Prostate gland (tissue), 2 donors: ENCODE measurements at regions not wholly inside any gene's neighbourhood (a gene's known extent, or its start where the extent isn't known, plus 50 kb on each side); places are given as distances from the start of the nearest gene placed in this dataset.
"Not testable (repeated sequence)": the region's sequence is repeated elsewhere in the genome, so short reads cannot be mapped to it uniquely, and the experiment has no call there.

ENCODE experiments used
- DNase-seq: peaks from one replicate; pipeline ENCODE4 v3.0.0-alpha.2; 2019; ENCODE audit warnings: low spot score
- H3K27ac ChIP-seq, 2 donors: fragments of 200-600 bp; sonication (generic); 2 replicates each; pipeline ENCODE4 v1.5.1; 2017 to 2019
- H3K27me3 ChIP-seq: fragments of 200-600 bp; sonication (generic); replicated peaks from 2 replicates; pipeline ENCODE4 v1.5.1; 2019; ENCODE audit not compliant: insufficient read depth
- H3K36me3 ChIP-seq, 2 donors: fragments of 200-600 bp; sonication (generic); 1 replicate in 1 of 2; 2 replicates in 1 of 2; pipeline versions ENCODE4 v1.5.1 to v1.8.1; 2017 to 2019
- H3K4me1 ChIP-seq: fragments of 200-600 bp; sonication (generic); replicated peaks from 2 replicates; pipeline ENCODE4 v1.5.1; 2019
- H3K4me3 ChIP-seq, 2 donors: fragments of 200-600 bp; sonication (generic); 2 replicates each; pipeline ENCODE4 v1.5.1; 2017 to 2019
- H3K9me3 ChIP-seq: fragments of 200-600 bp; sonication (generic); 2 replicates; pipeline ENCODE4 v1.5.1; 2017
- CTCF ChIP-seq, 4 experiments: fragments of 200-600 bp in 2 of 4; fragments of 450-650 bp in 2 of 4; sonication (generic) in 2 of 4; IDR thresholded peaks; 1 replicate in 3 of 4; 2 replicates in 1 of 4; pipeline ENCODE4 v1.5.1; 2016 to 2019; ENCODE audit warnings: antibody characterized with exemption in 4 of 4, mild to moderate bottlenecking in 2 of 4, moderate library complexity in 2 of 4
- POLR2A ChIP-seq: fragments of 450-650 bp; IDR thresholded peaks from one replicate; pipeline ENCODE4 v1.6.1; 2016; ENCODE audit warnings: antibody characterized with exemption, mild to moderate bottlenecking
- POLR2AphosphoS5 ChIP-seq: sonication (generic); formaldehyde crosslinking; IDR thresholded peaks from one replicate; pipeline ENCODE4 v1.6.1; 2017; ENCODE audit warnings: antibody characterized with exemption
- WGBS: methylation state at CpG from one replicate; pipeline ENCODE4 v1.1.5; 2018; 5-methylcytosine and 5-hydroxymethylcytosine counted together
- intact Hi-C: fragments of 100-400 bp; cut with DNase I; formaldehyde crosslinking; loops from one replicate; pipeline ENCODE4 v1.14.2; 2022

- no peak overlapping the region for H3K27ac ChIP-seq
- no peak overlapping the region for H3K4me3 ChIP-seq
- no peaks in the 10 kb centered on the region for H3K9me3 ChIP-seq
- 72% methylated on average over 4 of the region's 4 CpGs for WGBS
- intact Hi-C loops = no loop called here
- no peaks in the 10 kb centered on the region for H3K27me3 ChIP-seq
- TF ChIP-seq POLR2A (no peak), CTCF (IDR thresholded peaks at IDR 0.05) (no peak), POLR2AphosphoS5 (no peak)
- no peaks in the 10 kb centered on the region for H3K36me3 ChIP-seq
- no peak for DNase-seq
- no peaks in the 10 kb centered on the region for H3K4me1 ChIP-seq
These were observed 92.5 kb upstream of the CD82 start for GRCh38 chr11:44472916-44473315.

GRCh38 chr11:44474702-44475101 is 90.8 kb upstream of the CD82 start:
- Histone ChIP-seq H3K36me3 (no peaks in the 10 kb centered on the region), H3K9me3 (no peaks in the 10 kb centered on the region), H3K4me1 (no peaks in the 10 kb centered on the region), H3K27ac (no peak overlapping the region), H3K27me3 (no peaks in the 10 kb centered on the region), H3K4me3 (no peak overlapping the region)
- no peak for TF ChIP-seq CTCF (IDR thresholded peaks at IDR 0.05)
- TF ChIP-seq POLR2AphosphoS5 = no peak
- TF ChIP-seq POLR2A = no peak
- WGBS = 98% methylated on average over 5 of the region's 5 CpGs
- no peak for DNase-seq
- intact Hi-C loops = no loop called here

GRCh38 chr11:44475114-44475686 is 90.3 kb upstream of the CD82 start:
- H3K4me3 ChIP-seq = no peak overlapping the region
- TF ChIP-seq POLR2AphosphoS5 (no peak), POLR2A (no peak), CTCF (IDR thresholded peaks at IDR 0.05) (no peak)
- H3K4me1 ChIP-seq = no peaks in the 10 kb centered on the region
- DNase-seq = no peak
- H3K36me3 ChIP-seq = no peaks in the 10 kb centered on the region
- H3K27me3 ChIP-seq = no peaks in the 10 kb centered on the region
- intact Hi-C loops = no loop called here
- H3K9me3 ChIP-seq = no peaks in the 10 kb centered on the region
- WGBS = 60% methylated on average over 9 of the region's 10 CpGs
- no peak overlapping the region for H3K27ac ChIP-seq

- 95% methylated on average over 4 of the region's 4 CpGs for WGBS
- H3K36me3 ChIP-seq, intact Hi-C loops, H3K4me3 ChIP-seq, DNase-seq, H3K27ac ChIP-seq, H3K9me3 ChIP-seq, H3K27me3 ChIP-seq, H3K4me1 ChIP-seq: not testable (repeated sequence)
These were observed 83.1 kb upstream of the CD82 start for GRCh38 chr11:44482338-44482737.

- WGBS = 76% methylated on average over 10 of the region's 10 CpGs
- TF ChIP-seq POLR2A (no peak), CTCF (IDR thresholded peaks at IDR 0.05) (peak in 2 of 4 experiments; percentile 20 to 30)
- intact Hi-C loops = no loop called here
- no peaks in the 10 kb centered on the region for H3K4me1 ChIP-seq
- no peaks in the 10 kb centered on the region for H3K9me3 ChIP-seq
- no peak overlapping the region for H3K27ac ChIP-seq
- no peak for DNase-seq
- H3K4me3 ChIP-seq = no peak overlapping the region
- H3K27me3 ChIP-seq = no peaks in the 10 kb centered on the region
- H3K36me3 ChIP-seq = no peaks in the 10 kb centered on the region
These were observed 81.4 kb upstream of the CD82 start for GRCh38 chr11:44483919-44484610.
